RWPE2 (cell line): ENCODE measurements at regions not wholly inside any gene's neighbourhood (a gene's known extent, or its start where the extent isn't known, plus 50 kb on each side); places are given as distances from the start of the nearest gene placed in this dataset.
"Not testable (repeated sequence)": the region's sequence is repeated elsewhere in the genome, so short reads cannot be mapped to it uniquely, and the experiment has no call there.

ENCODE experiments used
- ATAC-seq: fragments of 200-7000 bp; cut with Tn5 transposase; 3 replicates; pipeline ENCODE4 v1.9.1; 2021; ENCODE audit warnings: low read depth
- DNase-seq: peaks from one replicate; pipeline ENCODE4 v3.0.0-alpha.2; 2020; ENCODE audit warnings: low spot score
- H3K27ac ChIP-seq: fragments of 450-650 bp; 2 replicates; pipeline ENCODE4 v1.5.1; 2017; ENCODE audit warnings: mild to moderate bottlenecking; ENCODE audit not compliant: poor library complexity, severe bottlenecking
- H3K27me3 ChIP-seq: fragments of 250-450 bp; sonication (Bioruptor Pico); 2 replicates; pipeline ENCODE4 v1.5.1; 2021; ENCODE audit warnings: mild to moderate bottlenecking, moderate library complexity; ENCODE audit not compliant: insufficient read depth, poor library complexity, severe bottlenecking
- H3K36me3 ChIP-seq: fragments of 250-450 bp; sonication (Bioruptor Pico); 2 replicates; pipeline ENCODE4 v1.5.1; 2020; ENCODE audit warnings: low read depth, mild to moderate bottlenecking, moderate library complexity
- H3K4me1 ChIP-seq: fragments of 250-450 bp; sonication (Bioruptor Pico); 2 replicates; pipeline ENCODE4 v1.5.1; 2021; ENCODE audit warnings: mild to moderate bottlenecking, moderate library complexity; ENCODE audit not compliant: insufficient read depth, poor library complexity, severe bottlenecking
- H3K4me3 ChIP-seq: fragments of 250-450 bp; sonication (Bioruptor Pico); 2 replicates; pipeline ENCODE4 v1.5.1; 2021; ENCODE audit warnings: mild to moderate bottlenecking, moderate library complexity; ENCODE audit not compliant: severe bottlenecking
- H3K9me3 ChIP-seq: fragments of 250-450 bp; sonication (Bioruptor Pico); 2 replicates; pipeline ENCODE4 v1.5.1; 2021; ENCODE audit warnings: mild to moderate bottlenecking, moderate library complexity; ENCODE audit not compliant: severe bottlenecking
- CTCF ChIP-seq: fragments of 450-650 bp; IDR thresholded peaks from one replicate; pipeline ENCODE4 v1.5.1; 2017; ENCODE audit warnings: mild to moderate bottlenecking, moderate library complexity; ENCODE audit not compliant: poor library complexity, severe bottlenecking

- Histone ChIP-seq H3K4me3 (no peak overlapping the region), H3K4me1 (no peaks in the 10 kb centered on the region), H3K27me3 (no peaks in the 10 kb centered on the region), H3K36me3 (no peaks in the 10 kb centered on the region), H3K27ac (no peak overlapping the region), H3K9me3 (no peaks in the 10 kb centered on the region)
- no peak for DNase-seq
- ATAC-seq: no peak
- no peak for TF ChIP-seq CTCF
Observed at GRCh38 chr15:78708713-78709260, 67.8 kb upstream of the CHRNB4 start.

- not testable (repeated sequence) for H3K27me3 ChIP-seq, H3K4me3 ChIP-seq, H3K36me3 ChIP-seq, H3K27ac ChIP-seq, ATAC-seq, DNase-seq, H3K9me3 ChIP-seq, H3K4me1 ChIP-seq
Observed at GRCh38 chr15:78706481-78707235, 65.6 kb upstream of the CHRNB4 start.

- not testable (repeated sequence) for H3K27ac ChIP-seq, ATAC-seq, H3K27me3 ChIP-seq, H3K36me3 ChIP-seq, H3K4me1 ChIP-seq, H3K4me3 ChIP-seq, H3K9me3 ChIP-seq
- peak; percentile 49 for DNase-seq
Observed at GRCh38 chr15:78703334-78704056, 62.5 kb upstream of the CHRNB4 start.

GRCh38 chr15:78702609-78703333, 61.8 kb upstream of the CHRNB4 start:
- no peak for TF ChIP-seq CTCF
- Histone ChIP-seq H3K9me3 (no peaks in the 10 kb centered on the region), H3K36me3 (no peaks in the 10 kb centered on the region), H3K27ac (no peak overlapping the region), H3K4me1 (no peaks in the 10 kb centered on the region), H3K4me3 (no peak overlapping the region), H3K27me3 (peaks cover 4% of the 10 kb centered on the region)
- DNase-seq: peak; percentile 26
- ATAC-seq: no peak

- Histone ChIP-seq H3K27me3 (peaks cover 4% of the 10 kb centered on the region), H3K4me3 (no peak overlapping the region), H3K27ac (no peak overlapping the region), H3K4me1 (no peaks in the 10 kb centered on the region), H3K9me3 (no peaks in the 10 kb centered on the region), H3K36me3 (no peaks in the 10 kb centered on the region)
- no peak for TF ChIP-seq CTCF
- ATAC-seq: no peak
- DNase-seq: no peak
Observed at GRCh38 chr15:78697449-78697848, 56.4 kb upstream of the CHRNB4 start.
